ENCODE measurements at regions not wholly inside any gene's neighbourhood (a gene's known extent, or its start where the extent isn't known, plus 50 kb on each side); places are given as distances from the start of the nearest gene placed in this dataset.

- DNase-seq (ENCODE audit: low read depth in 2 of 2) = peak in 1 of 2 donors; percentile 37
- no peak for TF ChIP-seq CTCF (IDR thresholded peaks at IDR 0.05; ENCODE audit: low read depth, low read length)
- H3K4me3 ChIP-seq (replicated peaks in 1 of 2; ENCODE audit: low read depth in 2 of 2, low read length in 2 of 2) = no peak overlapping the region
Measured at GRCh38 chr13:106118050-106118449, 417.4 kb downstream of the EFNB2 start.

GRCh38 chr13:106117640-106118039, 417.8 kb downstream of the EFNB2 start:
- TF ChIP-seq CTCF (IDR thresholded peaks at IDR 0.05; ENCODE audit: low read depth, low read length) = no peak
- no peak for DNase-seq (ENCODE audit: low read depth in 2 of 2)

GRCh38 chr13:106117035-106117434, 418.4 kb downstream of the EFNB2 start:
- DNase-seq (ENCODE audit: low read depth in 2 of 2) = no peak
- TF ChIP-seq CTCF (IDR thresholded peaks at IDR 0.05; ENCODE audit: low read depth, low read length) = no peak
- H3K4me3 ChIP-seq (replicated peaks in 1 of 2; ENCODE audit: low read depth in 2 of 2, low read length in 2 of 2) = no peak overlapping the region

More at GRCh38 chr13:106117640-106118039, 417.8 kb downstream of the EFNB2 start:
- H3K4me3 ChIP-seq (replicated peaks in 1 of 2; ENCODE audit: low read depth in 2 of 2, low read length in 2 of 2) = no peak overlapping the region

- no peak for TF ChIP-seq CTCF (IDR thresholded peaks at IDR 0.05; ENCODE audit: low read depth, low read length)
- DNase-seq (ENCODE audit: low read depth in 2 of 2) = peak in 1 of 2 donors; percentile 31
- H3K4me3 ChIP-seq (replicated peaks in 1 of 2; ENCODE audit: low read depth in 2 of 2, low read length in 2 of 2) = no peak overlapping the region
Measured at GRCh38 chr13:106115081-106115480, 420.4 kb downstream of the EFNB2 start.

GRCh38 chr13:106113796-106114195, 421.7 kb downstream of the EFNB2 start:
- no peak for TF ChIP-seq CTCF (IDR thresholded peaks at IDR 0.05; ENCODE audit: low read depth, low read length)
- no peak overlapping the region for H3K4me3 ChIP-seq (replicated peaks in 1 of 2; ENCODE audit: low read depth in 2 of 2, low read length in 2 of 2)
- DNase-seq (ENCODE audit: low read depth in 2 of 2) = peak in 1 of 2 donors; percentile 46

GRCh38 chr13:106112191-106112590, 423.3 kb downstream of the EFNB2 start:
- no peak for DNase-seq (ENCODE audit: low read depth in 2 of 2)
- TF ChIP-seq CTCF (IDR thresholded peaks at IDR 0.05; ENCODE audit: low read depth, low read length) = no peak
- H3K4me3 ChIP-seq (replicated peaks in 1 of 2; ENCODE audit: low read depth in 2 of 2, low read length in 2 of 2) = no peak overlapping the region

GRCh38 chr13:106110241-106110855, 425.1 kb downstream of the EFNB2 start:
- H3K4me3 ChIP-seq (replicated peaks in 1 of 2; ENCODE audit: low read depth in 2 of 2, low read length in 2 of 2) = no peak overlapping the region
- no peak for DNase-seq (ENCODE audit: low read depth in 2 of 2)
- TF ChIP-seq CTCF (IDR thresholded peaks at IDR 0.05; ENCODE audit: low read depth, low read length) = peak; percentile 13
